HG02981 (cell line): ENCODE measurements at regions not wholly inside any gene's neighbourhood (a gene's known extent, or its start where the extent isn't known, plus 50 kb on each side); places are given as distances from the start of the nearest gene placed in this dataset.
"Not testable (repeated sequence)": the region's sequence is repeated elsewhere in the genome, so short reads cannot be mapped to it uniquely, and the experiment has no call there.

Experiments used
- ATAC-seq: cut with Tn5 transposase; IDR thresholded peaks from one replicate; pipeline ENCODE4 v1.9.1; 2021; ENCODE audit warnings: mild to moderate bottlenecking, moderate library complexity; ENCODE audit not compliant: unreplicated experiment

GRCh38 chr10:35889226-35889625 is 247.1 kb upstream of the FZD8 start:
- no peak for ATAC-seq

GRCh38 chr10:35888400-35888799 is 246.3 kb upstream of the FZD8 start:
- ATAC-seq: no peak

- no peak for ATAC-seq
Observed at GRCh38 chr10:35887685-35888084, 245.6 kb upstream of the FZD8 start.

GRCh38 chr10:35885076-35885475 is 243.0 kb upstream of the FZD8 start:
- no peak for ATAC-seq

- ATAC-seq: no peak
Observed at GRCh38 chr10:35884657-35885071, 242.6 kb upstream of the FZD8 start.

- no peak for ATAC-seq
Observed at GRCh38 chr10:35882422-35883150, 240.5 kb upstream of the FZD8 start.

- ATAC-seq: no peak
Observed at GRCh38 chr10:35881320-35881719, 239.2 kb upstream of the FZD8 start.

GRCh38 chr10:35876248-35876647 is 234.2 kb upstream of the FZD8 start:
- ATAC-seq: no peak

GRCh38 chr10:35875016-35875676 is 233.1 kb upstream of the FZD8 start:
- no peak for ATAC-seq

- ATAC-seq: no peak
Observed at GRCh38 chr10:35874311-35875015, 232.4 kb upstream of the FZD8 start.

- no peak for ATAC-seq
Observed at GRCh38 chr10:35872671-35873070, 230.6 kb upstream of the FZD8 start.

GRCh38 chr10:35870665-35871310 is 228.7 kb upstream of the FZD8 start:
- no peak for ATAC-seq

- not testable (repeated sequence) for ATAC-seq
Observed at GRCh38 chr10:35858676-35859283, 216.7 kb upstream of the FZD8 start.

GRCh38 chr10:35857860-35858259 is 215.8 kb upstream of the FZD8 start:
- no peak for ATAC-seq

GRCh38 chr10:35855155-35855947 is 213.3 kb upstream of the FZD8 start:
- no peak for ATAC-seq

- no peak for ATAC-seq
Observed at GRCh38 chr10:35854661-35855060, 212.6 kb upstream of the FZD8 start.

- ATAC-seq: no peak
Observed at GRCh38 chr10:35852721-35853120, 210.6 kb upstream of the FZD8 start.

- no peak for ATAC-seq
Observed at GRCh38 chr10:35848412-35848811, 206.3 kb upstream of the FZD8 start.

- no peak for ATAC-seq
Observed at GRCh38 chr10:35844686-35845085, 202.6 kb upstream of the FZD8 start.

GRCh38 chr10:35843524-35844181 is 201.6 kb upstream of the FZD8 start:
- no peak for ATAC-seq
